ENCODE measurements at regions not wholly inside any gene's neighbourhood (a gene's known extent, or its start where the extent isn't known, plus 50 kb on each side); places are given as distances from the start of the nearest gene placed in this dataset.
A peak's percentile ranks its signal among the peaks of the same experiment; 100 is the strongest.

GRCh38 chr14:97581016-97581415, 783.8 kb downstream of the VRK1 start:
- peak in 1 of 2 donors; percentile 0 for DNase-seq

GRCh38 chr14:97582022-97582421, 784.8 kb downstream of the VRK1 start:
- DNase-seq: no peak

- DNase-seq: no peak
Observed at GRCh38 chr14:97584528-97584927, 787.3 kb downstream of the VRK1 start.

- no peak for DNase-seq
Observed at GRCh38 chr14:97592341-97592980, 795.3 kb downstream of the VRK1 start.

- no peak for DNase-seq
Observed at GRCh38 chr14:97594306-97594705, 797.1 kb downstream of the VRK1 start.

GRCh38 chr14:97602438-97603117, 805.4 kb downstream of the VRK1 start:
- peak in 1 of 2 donors; percentile 10 for DNase-seq

- no peak for DNase-seq
Observed at GRCh38 chr14:97603201-97603600, 806.0 kb downstream of the VRK1 start.

GRCh38 chr14:97604731-97605130, 807.5 kb downstream of the VRK1 start:
- no peak for DNase-seq

- no peak for DNase-seq
Observed at GRCh38 chr14:97618401-97618800, 821.2 kb downstream of the VRK1 start.

GRCh38 chr14:97618917-97619690, 821.9 kb downstream of the VRK1 start:
- no peak for DNase-seq

- no peak for DNase-seq
Observed at GRCh38 chr14:97620066-97620465, 822.9 kb downstream of the VRK1 start.

GRCh38 chr14:97624985-97625384, 827.8 kb downstream of the VRK1 start:
- no peak for DNase-seq

GRCh38 chr14:97625477-97625876, 828.3 kb downstream of the VRK1 start:
- no peak for DNase-seq

GRCh38 chr14:97626088-97626487, 828.9 kb downstream of the VRK1 start:
- DNase-seq: no peak

GRCh38 chr14:97630249-97630648, 833.1 kb downstream of the VRK1 start:
- DNase-seq: no peak

- no peak for DNase-seq
Observed at GRCh38 chr14:97633131-97633738, 836.1 kb downstream of the VRK1 start.

- DNase-seq: peak; percentile 11 to 12
Observed at GRCh38 chr14:97634751-97635150, 837.6 kb downstream of the VRK1 start.

GRCh38 chr14:97638864-97639263, 841.7 kb downstream of the VRK1 start:
- no peak for DNase-seq

GRCh38 chr14:97640031-97640430, 842.8 kb downstream of the VRK1 start:
- no peak for DNase-seq

GRCh38 chr14:97641827-97642226, 844.6 kb downstream of the VRK1 start:
- DNase-seq: no peak

- DNase-seq: no peak
Observed at GRCh38 chr14:97642631-97643030, 845.4 kb downstream of the VRK1 start.

GRCh38 chr14:97644365-97644764, 847.2 kb downstream of the VRK1 start:
- DNase-seq: no peak

GRCh38 chr14:97649752-97650151, 852.6 kb downstream of the VRK1 start:
- no peak for DNase-seq

Data from right lung (tissue), 2 donors.